ENCODE measurements at regions not wholly inside any gene's neighbourhood (a gene's known extent, or its start where the extent isn't known, plus 50 kb on each side); places are given as distances from the start of the nearest gene placed in this dataset.

- no peak for DNase-seq
- no peaks in the 10 kb centered on the region for H3K36me3 ChIP-seq
- 53% methylated on average over 1 of the region's 1 CpG; no CpG with 5 or more reads in 1 of the 2 donors for WGBS, 2 donors (ENCODE audit: low coverage in 1 of 2)
- TF ChIP-seq POLR2A (IDR thresholded peaks at IDR 0.05) (no peak), EP300 (IDR thresholded peaks at IDR 0.05; ENCODE audit: low read depth) (no peak), CTCF (IDR thresholded peaks at IDR 0.05) (no peak), POLR2AphosphoS5 (IDR thresholded peaks at IDR 0.05) (no peak)
- H3K4me3 ChIP-seq: no peak overlapping the region
- H3K27ac ChIP-seq: no peak overlapping the region
- intact Hi-C loops (cut with DNase I; ENCODE audit: low total_unique reads): no loop called here
- no peaks in the 10 kb centered on the region for H3K9me3 ChIP-seq
- H3K27me3 ChIP-seq: no peaks in the 10 kb centered on the region
- in situ Hi-C loops (cut with MboI; ENCODE audit: low pct_ligation_motif_present in 1 of 4, low pct_unique_long_range_greater_than_20kb in 1 of 4, low sequenced_read_pairs in 3 of 4): no loop called here
- H3K4me1 ChIP-seq: no peaks in the 10 kb centered on the region
These were observed 204.2 kb upstream of the CASK start for GRCh38 chrX:42127563-42127962.

GRCh38 chrX:42123369-42123768, 200.0 kb upstream of the CASK start:
- no peak overlapping the region for H3K27ac ChIP-seq
- no peaks in the 10 kb centered on the region for H3K9me3 ChIP-seq
- no peaks in the 10 kb centered on the region for H3K27me3 ChIP-seq
- intact Hi-C loops (cut with DNase I; ENCODE audit: low total_unique reads): no loop called here
- no peaks in the 10 kb centered on the region for H3K4me1 ChIP-seq
- WGBS, 2 donors (ENCODE audit: low coverage in 1 of 2): 78 to 100% methylated on average over 2 to 4 of the region's 4 CpGs
- no peaks in the 10 kb centered on the region for H3K36me3 ChIP-seq
- no peak for TF ChIP-seq CTCF (IDR thresholded peaks at IDR 0.05)
- no peak for TF ChIP-seq EP300 (IDR thresholded peaks at IDR 0.05; ENCODE audit: low read depth)
- TF ChIP-seq POLR2A (IDR thresholded peaks at IDR 0.05): no peak
- TF ChIP-seq POLR2AphosphoS5 (IDR thresholded peaks at IDR 0.05): no peak
- in situ Hi-C loops (cut with MboI; ENCODE audit: low pct_ligation_motif_present in 1 of 4, low pct_unique_long_range_greater_than_20kb in 1 of 4, low sequenced_read_pairs in 3 of 4): no loop called here
- H3K4me3 ChIP-seq: no peak overlapping the region
- no peak for DNase-seq

- no peaks in the 10 kb centered on the region for H3K36me3 ChIP-seq
- WGBS, 2 donors (ENCODE audit: low coverage in 1 of 2): 76% methylated on average over 1 of the region's 1 CpG; no CpG with 5 or more reads in 1 of the 2 donors
- no peaks in the 10 kb centered on the region for H3K9me3 ChIP-seq
- H3K27me3 ChIP-seq: no peaks in the 10 kb centered on the region
- no peaks in the 10 kb centered on the region for H3K4me1 ChIP-seq
- no peak overlapping the region for H3K27ac ChIP-seq
- TF ChIP-seq POLR2A (IDR thresholded peaks at IDR 0.05): no peak
- TF ChIP-seq POLR2AphosphoS5 (IDR thresholded peaks at IDR 0.05): no peak
- no peak for TF ChIP-seq CTCF (IDR thresholded peaks at IDR 0.05)
- TF ChIP-seq EP300 (IDR thresholded peaks at IDR 0.05; ENCODE audit: low read depth): no peak
- no peak overlapping the region for H3K4me3 ChIP-seq
- no peak for DNase-seq
- intact Hi-C loops (cut with DNase I; ENCODE audit: low total_unique reads): no loop called here
- in situ Hi-C loops (cut with MboI; ENCODE audit: low pct_ligation_motif_present in 1 of 4, low pct_unique_long_range_greater_than_20kb in 1 of 4, low sequenced_read_pairs in 3 of 4): no loop called here
These were observed 195.7 kb upstream of the CASK start for GRCh38 chrX:42119076-42119475.

- TF ChIP-seq POLR2A (IDR thresholded peaks at IDR 0.05) (no peak), CTCF (IDR thresholded peaks at IDR 0.05) (no peak), EP300 (IDR thresholded peaks at IDR 0.05; ENCODE audit: low read depth) (no peak), POLR2AphosphoS5 (IDR thresholded peaks at IDR 0.05) (no peak)
- no peaks in the 10 kb centered on the region for H3K36me3 ChIP-seq
- intact Hi-C loops (cut with DNase I; ENCODE audit: low total_unique reads): no loop called here
- no peak overlapping the region for H3K4me3 ChIP-seq
- in situ Hi-C loops (cut with MboI; ENCODE audit: low pct_ligation_motif_present in 1 of 4, low pct_unique_long_range_greater_than_20kb in 1 of 4, low sequenced_read_pairs in 3 of 4): no loop called here
- H3K27ac ChIP-seq: no peak overlapping the region
- DNase-seq: no peak
- no peaks in the 10 kb centered on the region for H3K27me3 ChIP-seq
- 52% methylated on average over 2 of the region's 2 CpGs; no CpG with 5 or more reads in 1 of the 2 donors for WGBS, 2 donors (ENCODE audit: low coverage in 1 of 2)
- H3K9me3 ChIP-seq: no peaks in the 10 kb centered on the region
- H3K4me1 ChIP-seq: no peaks in the 10 kb centered on the region
These were observed 194.0 kb upstream of the CASK start for GRCh38 chrX:42117318-42117717.

All from transverse colon (tissue), 4 donors.